H9 (cell line): ENCODE measurements at regions not wholly inside any gene's neighbourhood (a gene's known extent, or its start where the extent isn't known, plus 50 kb on each side); places are given as distances from the start of the nearest gene placed in this dataset.

ENCODE experiments used
- DNase-seq: peaks from one replicate; pipeline ENCODE4 v3.0.0-alpha.2; 2017
- H2AFZ ChIP-seq: one replicate; pipeline ENCODE4 v1.6.1; 2013; ENCODE audit warnings: mild to moderate bottlenecking, low read length, control low read depth, moderate library complexity
- H2AK5ac ChIP-seq: 2 replicates; pipeline ENCODE4 v1.6.1; 2013; ENCODE audit warnings: low read length, control low read depth, mixed read lengths; ENCODE audit not compliant: insufficient read length
- H2BK120ac ChIP-seq: one replicate; pipeline ENCODE4 v1.6.1; 2013; ENCODE audit warnings: low read depth, mild to moderate bottlenecking, low read length, control low read depth, inconsistent platforms; ENCODE audit not compliant: poor library complexity, severe bottlenecking
- H2BK12ac ChIP-seq: 2 replicates; pipeline ENCODE4 v1.6.1; 2013; ENCODE audit warnings: low read length, control low read depth, mixed read lengths, low read depth; ENCODE audit not compliant: insufficient read length
- H2BK15ac ChIP-seq: 2 replicates; pipeline ENCODE4 v1.6.1; 2013; ENCODE audit warnings: low read depth, low read length, control low read depth
- H2BK20ac ChIP-seq: one replicate; pipeline ENCODE4 v1.6.1; 2013; ENCODE audit warnings: low read depth, mild to moderate bottlenecking, low read length, control low read depth, inconsistent platforms; ENCODE audit not compliant: poor library complexity, severe bottlenecking
- H2BK5ac ChIP-seq: 2 replicates; pipeline ENCODE4 v1.6.1; 2013; ENCODE audit warnings: low read length, control low read depth, mixed read lengths; ENCODE audit not compliant: insufficient read length
- H3K14ac ChIP-seq: 2 replicates; pipeline ENCODE4 v1.6.1; 2013; ENCODE audit warnings: low read length, control low read depth; ENCODE audit not compliant: insufficient read depth
- H3K18ac ChIP-seq: 2 replicates; pipeline ENCODE4 v1.6.1; 2013; ENCODE audit warnings: low read depth, mild to moderate bottlenecking, mixed read lengths, low read length, control low read depth; ENCODE audit not compliant: insufficient read length
- H3K23ac ChIP-seq: 2 replicates; pipeline ENCODE4 v1.6.1; 2013; ENCODE audit warnings: low read length, control low read depth, mixed read lengths, low read depth; ENCODE audit not compliant: insufficient read length
- H3K23me2 ChIP-seq: 2 replicates; pipeline ENCODE4 v1.6.1; 2013; ENCODE audit warnings: low read depth, mild to moderate bottlenecking, mixed read lengths, low read length, control low read depth; ENCODE audit not compliant: insufficient read length, poor library complexity, severe bottlenecking
- H3K27ac ChIP-seq: 2 replicates; pipeline ENCODE4 v1.5.1; 2013; ENCODE audit warnings: low read length, control low read depth, mixed read lengths, low read depth; ENCODE audit not compliant: insufficient read length
- H3K27me3 ChIP-seq: 2 replicates; pipeline ENCODE4 v1.6.1; 2013; ENCODE audit warnings: low read length, control low read depth, inconsistent platforms; ENCODE audit not compliant: insufficient read depth
- H3K4ac ChIP-seq: 2 replicates; pipeline ENCODE4 v1.6.1; 2013; ENCODE audit warnings: low read depth, mild to moderate bottlenecking, control low read depth, inconsistent platforms, low read length, moderate library complexity
- H3K4me1 ChIP-seq: 2 replicates; pipeline ENCODE4 v1.6.1; 2013; ENCODE audit warnings: low read length, control low read depth, inconsistent platforms; ENCODE audit not compliant: insufficient read depth
- H3K4me2 ChIP-seq: 2 replicates; pipeline ENCODE4 v1.6.1; 2013; ENCODE audit warnings: low read length, control low read depth, mixed read lengths; ENCODE audit not compliant: insufficient read length, insufficient read depth
- H3K56ac ChIP-seq: 2 replicates; pipeline ENCODE4 v1.6.1; 2013; ENCODE audit warnings: low read depth, mild to moderate bottlenecking, mixed read lengths, low read length, control low read depth; ENCODE audit not compliant: insufficient read length
- H3K79me1 ChIP-seq: 2 replicates; pipeline ENCODE4 v1.6.1; 2013; ENCODE audit warnings: low read depth, mild to moderate bottlenecking, moderate library complexity, low read length, control low read depth, inconsistent platforms; ENCODE audit not compliant: insufficient read depth, poor library complexity, severe bottlenecking
- H3K79me2 ChIP-seq: 2 replicates; pipeline ENCODE4 v1.6.1; 2013; ENCODE audit warnings: low read length, control low read depth, inconsistent platforms; ENCODE audit not compliant: insufficient read depth
- H3K9ac ChIP-seq: 2 replicates; pipeline ENCODE4 v1.6.1; 2013; ENCODE audit warnings: low read length, control low read depth, mixed read lengths; ENCODE audit not compliant: insufficient read length; ENCODE audit errors: extremely low read depth
- H3K9me3 ChIP-seq: one replicate; pipeline ENCODE4 v1.6.1; 2013; ENCODE audit warnings: low read depth, low read length, inconsistent platforms; ENCODE audit not compliant: control insufficient read depth
- H3T11ph ChIP-seq: one replicate; pipeline ENCODE4 v1.6.1; 2013; ENCODE audit warnings: mild to moderate bottlenecking, low read length, control low read depth, inconsistent platforms
- H4K20me1 ChIP-seq: one replicate; pipeline ENCODE4 v1.6.1; 2013; ENCODE audit not compliant: control insufficient read depth, insufficient read length, insufficient read depth
- H4K5ac ChIP-seq: 2 replicates; pipeline ENCODE4 v1.6.1; 2013; ENCODE audit warnings: low read depth, mild to moderate bottlenecking, mixed read lengths, low read length, control low read depth; ENCODE audit not compliant: insufficient read length
- H4K8ac ChIP-seq: replicated peaks from 2 replicates; pipeline ENCODE4 v1.6.1; 2013; ENCODE audit warnings: low read length, control low read depth, mixed read lengths, low read depth; ENCODE audit not compliant: insufficient read length
- H4K91ac ChIP-seq: 2 replicates; pipeline ENCODE4 v1.6.1; 2013; ENCODE audit warnings: low read depth, mild to moderate bottlenecking, moderate library complexity, mixed read lengths, low read length, control low read depth; ENCODE audit not compliant: insufficient read length
- H3K27ac Mint-ChIP-seq, 3 experiments: 2 replicates in 2 of 3; 3 replicates in 1 of 3; pipeline ENCODE4 v1.8.0; 2020 to 2021; ENCODE audit warnings: mixed read lengths in 3 of 3, mild to moderate bottlenecking in 1 of 3, moderate library complexity in 1 of 3
- H3K27me3 Mint-ChIP-seq: 2 replicates; pipeline ENCODE4 v1.8.0; 2021; ENCODE audit warnings: low read depth, mild to moderate bottlenecking, moderate library complexity, mixed read lengths
- H3K36me3 Mint-ChIP-seq, 3 experiments: 2 replicates in 2 of 3; 3 replicates in 1 of 3; pipeline ENCODE4 v1.8.0; 2020 to 2021; ENCODE audit warnings: low read depth in 3 of 3, mixed read lengths in 3 of 3; ENCODE audit not compliant: insufficient read depth in 1 of 3
- H3K4me1 Mint-ChIP-seq, 2 experiments: 2 replicates each; pipeline ENCODE4 v1.8.0; 2020; ENCODE audit warnings: mixed read lengths in 2 of 2
- H3K4me3 Mint-ChIP-seq, 2 experiments: 2 replicates in 1 of 2; 3 replicates in 1 of 2; pipeline ENCODE4 v1.8.0; 2020 to 2021; ENCODE audit warnings: mild to moderate bottlenecking in 2 of 2, mixed read lengths in 2 of 2, moderate library complexity in 1 of 2
- H3K9me3 Mint-ChIP-seq, 2 experiments: 2 replicates in 1 of 2; 3 replicates in 1 of 2; pipeline ENCODE4 v1.8.0; 2020; ENCODE audit warnings: mild to moderate bottlenecking in 2 of 2, mixed read lengths in 2 of 2, moderate library complexity in 1 of 2
- CTCF ChIP-seq: fragments of 200-600 bp; sonication (generic); conservative IDR thresholded peaks from 3 replicates; pipeline ENCODE4 v1.8.0; 2021; ENCODE audit warnings: antibody characterized with exemption, mild to moderate bottlenecking
- WGBS: extraction: QIAGEN DNeasy Blood & Tissue Kit; methylation state at CpG from one replicate; pipeline ENCODE4 v1.1.7; 2013; ENCODE audit warnings: missing lambda C conversion rate, low lambda C conversion rate, mixed read lengths; ENCODE audit not compliant: insufficient read length; ENCODE audit errors: extremely low coverage; 5-methylcytosine and 5-hydroxymethylcytosine counted together

- Histone ChIP-seq H3K18ac (no peak overlapping the region), H3K9ac (no peak overlapping the region), H3K4me2 (no peak overlapping the region), H3K79me2 (no peaks in the 10 kb centered on the region), H2AK5ac (no peak overlapping the region), H3K4ac (no peak overlapping the region), H2BK20ac (no peak overlapping the region), H2BK120ac (no peak overlapping the region), H2AFZ (no peak overlapping the region), H3T11ph (no peak overlapping the region), H3K27me3 (no peaks in the 10 kb centered on the region), H4K8ac (no peak overlapping the region), H3K27ac (no peak overlapping the region), H3K9me3 (no peaks in the 10 kb centered on the region), H2BK5ac (no peak overlapping the region), H3K23ac (no peak overlapping the region), H3K79me1 (no peaks in the 10 kb centered on the region), H3K14ac (no peak overlapping the region), H3K4me1 (no peaks in the 10 kb centered on the region; the same call in 1 of the 2 replicates), H2BK12ac (no peak overlapping the region), H3K56ac (no peak overlapping the region), H2BK15ac (no peak overlapping the region), H4K20me1 (no peaks in the 10 kb centered on the region), H3K23me2 (no peaks in the 10 kb centered on the region), H4K5ac (no peak overlapping the region), H4K91ac (no peak overlapping the region)
- Mint-ChIP-seq H3K4me1 (peaks cover 17% of the 10 kb centered on the region in 2 experiments), H3K9me3 (no peaks in the 10 kb centered on the region), H3K36me3 (no peaks in the 10 kb centered on the region), H3K4me3 (no peak overlapping the region), H3K27me3 (peaks cover 1% of the 10 kb centered on the region; the same call in 1 of the 2 replicates), H3K27ac (no peak overlapping the region)
- no peak for TF ChIP-seq CTCF
- no peak for DNase-seq
- WGBS = no CpG with 5 or more reads among the region's 3 CpGs
These were observed 70.7 kb upstream of the DCLK2 start for GRCh38 chr4:150007512-150007911.
